ENCODE measurements at regions not wholly inside any gene's neighbourhood (a gene's known extent, or its start where the extent isn't known, plus 50 kb on each side); places are given as distances from the start of the nearest gene placed in this dataset.

DNA sequence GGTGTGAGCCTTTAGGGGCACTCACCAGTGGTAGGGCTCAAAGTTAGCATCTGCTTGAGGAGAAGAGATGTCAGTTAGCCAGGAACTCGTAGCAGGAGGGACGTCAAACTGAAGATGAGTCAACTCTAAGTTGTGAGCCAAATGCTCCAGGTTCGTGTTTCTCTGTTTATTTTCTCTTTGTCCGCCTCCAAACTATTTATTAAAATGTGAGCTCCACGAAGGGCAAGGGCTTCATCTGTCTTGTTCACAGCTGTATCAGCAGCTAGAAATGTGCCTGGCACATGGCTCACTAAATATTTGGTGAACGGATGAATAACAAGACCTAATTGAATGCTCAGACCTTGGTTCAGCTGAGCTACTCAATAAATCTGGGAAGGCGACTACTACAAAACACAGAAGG, 248.9 kb downstream of the BCOR start:
- no peak overlapping the region for H3K4me3 ChIP-seq (ENCODE audit: low read depth, low read length)
- no peak for TF ChIP-seq CTCF (conservative IDR thresholded peaks at IDR 0.05; ENCODE audit: low read depth, low read length)
- DNase-seq (ENCODE audit: low read depth): peak; percentile 82

GRCh38 chrX:39850209-39850608, 247.5 kb downstream of the BCOR start:
- DNase-seq (ENCODE audit: low read depth): no peak
- H3K4me3 ChIP-seq (ENCODE audit: low read depth, low read length): no peak overlapping the region
- TF ChIP-seq CTCF (conservative IDR thresholded peaks at IDR 0.05; ENCODE audit: low read depth, low read length): no peak

- peak; percentile 75 for DNase-seq (ENCODE audit: low read depth)
- H3K4me3 ChIP-seq (ENCODE audit: low read depth, low read length): no peak overlapping the region
- no peak for TF ChIP-seq CTCF (conservative IDR thresholded peaks at IDR 0.05; ENCODE audit: low read depth, low read length)
Observed at GRCh38 chrX:39850630-39851152, 247.1 kb downstream of the BCOR start.

DNA sequence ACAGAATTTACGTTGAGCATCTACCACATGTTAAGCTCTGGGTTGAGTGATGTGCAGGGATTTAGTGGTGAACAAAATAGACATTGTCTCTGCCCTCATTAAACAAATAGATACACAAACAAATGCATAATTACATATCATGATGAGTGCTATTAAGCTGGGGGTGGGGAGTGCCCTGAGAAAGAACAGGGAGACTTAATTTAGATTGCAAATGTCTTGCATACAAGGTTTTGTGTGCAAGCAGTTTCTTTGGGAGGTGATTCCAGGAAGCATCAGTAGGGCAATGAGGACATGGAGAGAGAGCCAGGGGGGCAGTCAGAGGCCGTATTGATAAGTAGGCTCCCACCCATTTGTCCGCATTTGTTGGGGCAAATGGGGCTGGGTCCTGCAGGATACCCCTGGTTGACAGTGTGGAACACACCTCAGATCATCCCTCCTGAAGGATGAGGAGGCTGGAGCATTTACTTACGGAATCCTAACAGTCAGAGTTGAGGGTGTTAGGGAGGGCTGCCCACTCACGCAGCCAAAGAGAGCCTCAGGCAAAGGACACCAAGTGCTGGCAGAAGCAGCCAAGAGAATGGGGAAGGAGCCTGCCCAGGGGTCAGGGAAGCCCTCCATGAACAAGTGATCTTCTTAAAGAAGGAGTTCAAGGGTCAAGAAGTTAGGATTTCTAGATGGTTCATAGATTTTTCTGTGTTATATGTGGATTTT, 245.9 kb downstream of the BCOR start:
- TF ChIP-seq CTCF (conservative IDR thresholded peaks at IDR 0.05; ENCODE audit: low read depth, low read length): no peak
- H3K4me3 ChIP-seq (ENCODE audit: low read depth, low read length): no peak overlapping the region
- DNase-seq (ENCODE audit: low read depth): no peak

DNA sequence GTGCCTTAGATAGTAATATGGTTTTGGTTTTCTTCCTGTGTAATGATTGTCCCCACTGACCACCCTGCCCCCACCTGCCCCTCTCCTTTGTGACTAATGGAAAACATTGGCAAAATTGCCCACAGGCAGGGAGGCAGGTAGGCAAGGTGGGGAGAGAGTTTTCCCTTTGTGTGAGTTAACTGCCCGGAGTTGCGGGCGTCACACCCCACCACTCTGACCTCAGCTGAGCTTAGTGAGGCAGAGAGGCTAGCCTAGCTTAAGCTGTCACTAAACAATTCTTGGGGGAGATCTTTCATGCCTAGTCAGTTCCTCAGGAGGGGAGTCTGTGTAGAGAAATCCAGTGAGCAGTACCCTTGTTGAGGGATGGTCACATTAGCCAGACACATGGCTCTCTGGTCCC, 245.3 kb downstream of the BCOR start:
- no peak for TF ChIP-seq CTCF (conservative IDR thresholded peaks at IDR 0.05; ENCODE audit: low read depth, low read length)
- no peak for DNase-seq (ENCODE audit: low read depth)
- H3K4me3 ChIP-seq (ENCODE audit: low read depth, low read length): no peak overlapping the region

- TF ChIP-seq CTCF (conservative IDR thresholded peaks at IDR 0.05; ENCODE audit: low read depth, low read length): no peak
- no peak overlapping the region for H3K4me3 ChIP-seq (ENCODE audit: low read depth, low read length)
- DNase-seq (ENCODE audit: low read depth): no peak
Observed at GRCh38 chrX:39853417-39854030, 244.2 kb downstream of the BCOR start.

Measured in choroid plexus epithelial cell (primary cell).